Panc1 (cell line): ENCODE measurements at regions not wholly inside any gene's neighbourhood (a gene's known extent, or its start where the extent isn't known, plus 50 kb on each side); places are given as distances from the start of the nearest gene placed in this dataset.

ENCODE experiments used
- ATAC-seq: fragments of 200-7000 bp; cut with Tn5 transposase; 2 replicates; pipeline ENCODE4 v1.9.1; 2020; ENCODE audit warnings: mild to moderate bottlenecking, moderate library complexity
- BruUV-seq: library from RNA; stranded (reverse); fragments of 400-500 nt; replicated peaks from 2 replicates; lab custom pipeline; 2021; lab: Mats Ljungman, UMichigan
- CTCF ChIA-PET: fragments of 300-600 bp; sonication (Branson Sonifier 250); formaldehyde crosslinking; loops from one replicate; lab custom pipeline; 2022; ENCODE audit warnings: antibody characterized with exemption; lab: Charles Lee
- POLR2A ChIA-PET: fragments of 300-600 bp; sonication (Branson Sonifier 250); formaldehyde crosslinking; loops from one replicate; lab custom pipeline; 2022; ENCODE audit warnings: antibody characterized with exemption; lab: Charles Lee
- DNase-seq: peaks from one replicate; pipeline ENCODE4 v3.0.0-alpha.2; 2010; ENCODE audit warnings: low read depth, low spot score
- H3K27ac ChIP-seq: 2 replicates; pipeline ENCODE4 v1.5.1; 2011; ENCODE audit warnings: mild to moderate bottlenecking, low read length, inconsistent platforms
- H3K27me3 ChIP-seq: fragments of 200-500 bp; sonication (Bioruptor generic); 2 replicates; pipeline ENCODE4 v1.6.0; 2014; ENCODE audit warnings: low read length, inconsistent platforms; ENCODE audit not compliant: control insufficient read depth, insufficient read depth
- H3K36me3 ChIP-seq: fragments of 200-500 bp; sonication (Bioruptor generic); 2 replicates; pipeline ENCODE4 v1.5.1; 2014; ENCODE audit warnings: inconsistent platforms, mild to moderate bottlenecking, low read length, moderate library complexity; ENCODE audit not compliant: control insufficient read depth, insufficient read depth
- H3K4me1 ChIP-seq: 2 replicates; pipeline ENCODE4 v1.5.1; 2011; ENCODE audit warnings: inconsistent platforms, mild to moderate bottlenecking, low read length, moderate library complexity; ENCODE audit not compliant: control insufficient read depth, insufficient read depth
- H3K4me3 ChIP-seq, 2 experiments: 2 replicates each; pipeline ENCODE4 v1.5.1; 2011 to 2012; ENCODE audit warnings: low read depth in 2 of 2, low read length in 2 of 2, mild to moderate bottlenecking in 2 of 2, inconsistent platforms in 1 of 2, moderate library complexity in 1 of 2
- H3K9me3 ChIP-seq: fragments of 200-500 bp; sonication (Bioruptor generic); 2 replicates; pipeline ENCODE4 v1.5.1; 2014; ENCODE audit warnings: low read depth, mild to moderate bottlenecking, inconsistent platforms, low read length, moderate library complexity; ENCODE audit not compliant: control insufficient read depth, insufficient read depth
- POLR2AphosphoS5 ChIP-seq: IDR thresholded peaks from 2 replicates; pipeline ENCODE4 v1.6.1; 2012; ENCODE audit warnings: mild to moderate bottlenecking, low read depth, low read length, moderate library complexity
- REST ChIP-seq, 2 experiments: IDR thresholded peaks; 2 replicates each; pipeline ENCODE4 v1.6.1; 2011 to 2012; ENCODE audit warnings: low read depth in 2 of 2, control low read depth in 1 of 2, low read length in 1 of 2, mild to moderate bottlenecking in 1 of 2, moderate library complexity in 1 of 2; ENCODE audit not compliant: insufficient read depth in 1 of 2
- SIN3A ChIP-seq: IDR thresholded peaks from 2 replicates; pipeline ENCODE4 v1.6.1; 2012; ENCODE audit warnings: low read depth, mild to moderate bottlenecking, low read length, moderate library complexity, borderline replicate concordance; ENCODE audit not compliant: insufficient read depth
- TCF7L2 ChIP-seq: IDR thresholded peaks from 2 replicates; pipeline ENCODE4 v1.6.1; 2011; ENCODE audit warnings: mild to moderate bottlenecking, low read depth, low read length, inconsistent platforms
- in situ Hi-C: cut with HindIII; loops from 2 replicates; pipeline ENCODE4 v1.10.0; 2016; ENCODE audit warnings: low sequenced_read_pairs, low pct_unique_long_range_greater_than_20kb
- intact Hi-C: fragments of 100-400 bp; cut with micrococcal nuclease; formaldehyde crosslinking; loops from one replicate; pipeline ENCODE4 v1.10.0; 2022; ENCODE audit not compliant: unreplicated experiment
- TF ChIP-seq, protein P1 (sequence below): fragments of 450-650 bp; IDR thresholded peaks from 2 replicates; pipeline ENCODE4 v1.5.1; 2017; ENCODE audit warnings: mild to moderate bottlenecking

GRCh38 chr13:71962126-71962525, 95.1 kb upstream of the DACH1 start:
- POLR2A ChIA-PET, result no interaction called here
- CTCF ChIA-PET, result no interaction called here
- TF ChIP-seq TCF7L2 (no peak), REST (IDR thresholded peaks at IDR 0.05; ENCODE audit: insufficient read depth in 1 of 2, low read depth in 2 of 2, low read length in 1 of 2) (no peak), POLR2AphosphoS5 (no peak), SIN3A (no peak)
- TF ChIP-seq, protein P1, sequence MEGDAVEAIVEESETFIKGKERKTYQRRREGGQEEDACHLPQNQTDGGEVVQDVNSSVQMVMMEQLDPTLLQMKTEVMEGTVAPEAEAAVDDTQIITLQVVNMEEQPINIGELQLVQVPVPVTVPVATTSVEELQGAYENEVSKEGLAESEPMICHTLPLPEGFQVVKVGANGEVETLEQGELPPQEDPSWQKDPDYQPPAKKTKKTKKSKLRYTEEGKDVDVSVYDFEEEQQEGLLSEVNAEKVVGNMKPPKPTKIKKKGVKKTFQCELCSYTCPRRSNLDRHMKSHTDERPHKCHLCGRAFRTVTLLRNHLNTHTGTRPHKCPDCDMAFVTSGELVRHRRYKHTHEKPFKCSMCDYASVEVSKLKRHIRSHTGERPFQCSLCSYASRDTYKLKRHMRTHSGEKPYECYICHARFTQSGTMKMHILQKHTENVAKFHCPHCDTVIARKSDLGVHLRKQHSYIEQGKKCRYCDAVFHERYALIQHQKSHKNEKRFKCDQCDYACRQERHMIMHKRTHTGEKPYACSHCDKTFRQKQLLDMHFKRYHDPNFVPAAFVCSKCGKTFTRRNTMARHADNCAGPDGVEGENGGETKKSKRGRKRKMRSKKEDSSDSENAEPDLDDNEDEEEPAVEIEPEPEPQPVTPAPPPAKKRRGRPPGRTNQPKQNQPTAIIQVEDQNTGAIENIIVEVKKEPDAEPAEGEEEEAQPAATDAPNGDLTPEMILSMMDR, result no peak
- H3K36me3 ChIP-seq, result no peaks in the 10 kb centered on the region
- in situ Hi-C loops, result no loop called here
- intact Hi-C loops, result no loop called here
- H3K27ac ChIP-seq, result no peak overlapping the region
- DNase-seq (no peak), ATAC-seq (no peak)
- no peaks in the 10 kb centered on the region for H3K9me3 ChIP-seq
- H3K4me1 ChIP-seq, result no peaks in the 10 kb centered on the region
- no peaks in the 10 kb centered on the region for H3K27me3 ChIP-seq
- no peak overlapping the region for H3K4me3 ChIP-seq
- no TSS peak for BruUV-seq

DNA sequence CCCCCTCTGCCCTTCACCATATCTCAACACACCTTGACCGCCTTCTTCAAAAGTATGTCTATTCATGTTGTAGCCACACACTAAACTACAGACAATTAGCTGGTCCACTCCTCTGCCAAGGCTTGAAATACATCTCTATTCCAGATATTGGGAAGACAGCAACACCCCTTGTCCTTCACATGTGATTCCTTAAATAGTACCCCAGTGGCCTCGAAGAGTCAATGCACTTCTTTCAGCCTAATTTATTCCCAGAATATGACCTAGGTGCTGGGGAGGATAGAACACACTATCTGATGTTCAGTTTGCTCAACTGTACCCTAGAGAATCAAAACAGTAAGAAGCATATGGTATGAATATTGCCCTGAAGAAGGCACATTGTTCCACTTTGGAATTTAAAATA, 82.4 kb upstream of the DACH1 start:
- H3K9me3 ChIP-seq, result no peaks in the 10 kb centered on the region
- no peaks in the 10 kb centered on the region for H3K4me1 ChIP-seq
- no peak for ATAC-seq
- H3K27me3 ChIP-seq, result no peaks in the 10 kb centered on the region
- ChIA-PET POLR2A (no interaction called here), CTCF (no interaction called here)
- in situ Hi-C loops (no loop called here), intact Hi-C loops (no loop called here)
- H3K27ac ChIP-seq, result no peak overlapping the region
- H3K4me3 ChIP-seq, result no peak overlapping the region
- no peak for DNase-seq
- no TSS peak for BruUV-seq
- H3K36me3 ChIP-seq, result no peaks in the 10 kb centered on the region
- TF ChIP-seq REST (IDR thresholded peaks at IDR 0.05; ENCODE audit: insufficient read depth in 1 of 2, low read depth in 2 of 2, low read length in 1 of 2), result no peak
- no peak for TF ChIP-seq SIN3A
- TF ChIP-seq TCF7L2, result no peak
- no peak for TF ChIP-seq POLR2AphosphoS5
- TF ChIP-seq, protein P1, result no peak
